Activated naive CD8-positive, alpha-beta T cell treated with anti-CD3 and anti-CD28 coated beads, Interleukin-2, amount 10 ng/mL, durations not matched to agents 7 days and 5 days (primary cell): ENCODE measurements at regions not wholly inside any gene's neighbourhood (a gene's known extent, or its start where the extent isn't known, plus 50 kb on each side); places are given as distances from the start of the nearest gene placed in this dataset.
"Not testable (repeated sequence)": the region's sequence is repeated elsewhere in the genome, so short reads cannot be mapped to it uniquely, and the experiment has no call there.

Experiments
- ATAC-seq: fragments of 150-1000 bp; cut with Tn5 transposase; one replicate; pipeline ENCODE4 v1.10.0; 2021; ENCODE audit warnings: low read depth, moderate library complexity
- POLR2A ChIA-PET: fragments of 350-600 bp; sonication (Branson Sonifier 250); formaldehyde crosslinking; loops from one replicate; lab custom pipeline; 2021; ENCODE audit warnings: antibody characterized with exemption; lab: Charles Lee
- DNase-seq: peaks from one replicate; pipeline ENCODE4 v3.0.0; 2021
- H3K27ac Mint-ChIP-seq: one replicate; pipeline ENCODE4 v1.8.0; 2022; ENCODE audit warnings: mild to moderate bottlenecking, mixed read lengths
- H3K27me3 Mint-ChIP-seq: one replicate; pipeline ENCODE4 v1.8.0; 2022; ENCODE audit warnings: mild to moderate bottlenecking, moderate library complexity, mixed read lengths
- H3K36me3 Mint-ChIP-seq: one replicate; pipeline ENCODE4 v1.8.0; 2021; ENCODE audit warnings: mild to moderate bottlenecking, mixed read lengths
- H3K4me1 Mint-ChIP-seq: one replicate; pipeline ENCODE4 v1.8.0; 2021; ENCODE audit warnings: mixed read lengths
- H3K4me3 Mint-ChIP-seq: one replicate; pipeline ENCODE4 v1.8.0; 2022; ENCODE audit warnings: mild to moderate bottlenecking, moderate library complexity, mixed read lengths
- H3K9me3 Mint-ChIP-seq: one replicate; pipeline ENCODE4 v1.8.0; 2021; ENCODE audit warnings: mixed read lengths

DNA sequence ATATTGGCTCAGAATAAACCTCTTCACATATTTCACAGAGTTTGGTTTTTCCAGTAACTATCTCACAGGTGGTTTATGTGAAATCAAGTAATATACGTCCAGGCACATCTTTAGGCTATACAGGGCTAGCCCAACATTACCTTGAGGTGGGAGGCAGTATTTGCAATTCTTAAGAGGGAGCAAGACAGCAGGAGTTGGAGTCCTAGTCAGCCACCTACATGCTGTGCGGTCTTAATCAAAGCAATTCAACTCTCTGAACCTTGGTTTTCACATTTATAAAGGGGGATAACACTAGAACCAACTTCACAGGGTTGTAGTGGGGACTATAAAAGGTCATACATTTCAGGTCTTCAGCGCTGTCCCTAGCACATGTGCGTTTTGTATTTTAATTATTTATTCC lies 73.5 kb upstream of the FICD start:
- no peaks in the 10 kb centered on the region for H3K4me1 Mint-ChIP-seq
- no peaks in the 10 kb centered on the region for H3K9me3 Mint-ChIP-seq
- no peak for DNase-seq
- H3K27me3 Mint-ChIP-seq: peaks cover 7% of the 10 kb centered on the region
- H3K27ac Mint-ChIP-seq: no peak overlapping the region
- H3K4me3 Mint-ChIP-seq: no peak overlapping the region
- H3K36me3 Mint-ChIP-seq: no peaks in the 10 kb centered on the region
- POLR2A ChIA-PET: no interaction called here
- no peak for ATAC-seq

DNA sequence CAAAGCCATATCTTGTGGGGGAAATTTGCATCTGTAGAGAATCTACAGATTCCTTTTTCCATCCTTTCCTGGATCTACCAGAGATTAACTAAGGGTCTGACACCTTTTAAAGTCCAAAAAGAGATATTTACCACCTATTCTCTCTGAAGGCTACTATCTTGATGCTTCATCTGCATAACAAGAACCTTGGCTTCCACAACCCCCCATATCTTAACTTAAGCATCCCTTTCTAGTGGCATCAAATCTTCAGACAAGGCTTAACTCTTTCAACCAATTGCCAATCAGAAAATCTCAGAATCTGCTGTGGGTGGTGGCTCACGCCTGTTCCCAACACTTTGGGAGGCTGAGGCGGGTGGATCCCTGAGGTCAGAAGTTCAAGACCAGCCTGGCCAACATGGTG lies 74.3 kb upstream of the FICD start:
- POLR2A ChIA-PET: no interaction called here
- Mint-ChIP-seq H3K27ac (no peak overlapping the region), H3K4me3 (no peak overlapping the region), H3K9me3 (no peaks in the 10 kb centered on the region), H3K4me1 (no peaks in the 10 kb centered on the region), H3K27me3 (peaks cover 7% of the 10 kb centered on the region), H3K36me3 (no peaks in the 10 kb centered on the region)
- DNase-seq (no peak), ATAC-seq (no peak)

DNA sequence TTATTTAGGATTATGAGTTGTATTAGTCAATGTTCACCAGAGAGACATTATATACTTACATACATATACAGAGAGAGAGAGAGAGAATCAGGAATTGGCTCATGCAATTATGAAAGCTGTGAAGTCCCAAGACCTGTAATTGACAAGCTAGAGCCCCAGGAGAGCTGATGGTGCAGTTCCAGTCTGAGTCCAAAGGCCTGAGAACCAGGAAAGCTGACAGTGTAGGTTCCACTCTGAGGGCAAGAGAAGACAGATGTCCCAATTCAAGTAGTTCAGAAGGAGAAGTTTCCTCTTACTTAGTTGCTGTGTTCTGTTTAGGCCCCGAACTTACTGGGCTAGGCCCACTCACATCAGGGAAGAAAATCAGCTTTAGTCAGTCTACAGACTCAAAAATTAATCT lies 76.4 kb upstream of the FICD start:
- H3K4me3 Mint-ChIP-seq: no peak overlapping the region
- H3K27ac Mint-ChIP-seq: no peak overlapping the region
- peaks cover 5% of the 10 kb centered on the region for H3K27me3 Mint-ChIP-seq
- POLR2A ChIA-PET: no interaction called here
- no peaks in the 10 kb centered on the region for H3K36me3 Mint-ChIP-seq
- DNase-seq: no peak
- H3K4me1 Mint-ChIP-seq: no peaks in the 10 kb centered on the region
- no peak for ATAC-seq
- H3K9me3 Mint-ChIP-seq: no peaks in the 10 kb centered on the region

DNA sequence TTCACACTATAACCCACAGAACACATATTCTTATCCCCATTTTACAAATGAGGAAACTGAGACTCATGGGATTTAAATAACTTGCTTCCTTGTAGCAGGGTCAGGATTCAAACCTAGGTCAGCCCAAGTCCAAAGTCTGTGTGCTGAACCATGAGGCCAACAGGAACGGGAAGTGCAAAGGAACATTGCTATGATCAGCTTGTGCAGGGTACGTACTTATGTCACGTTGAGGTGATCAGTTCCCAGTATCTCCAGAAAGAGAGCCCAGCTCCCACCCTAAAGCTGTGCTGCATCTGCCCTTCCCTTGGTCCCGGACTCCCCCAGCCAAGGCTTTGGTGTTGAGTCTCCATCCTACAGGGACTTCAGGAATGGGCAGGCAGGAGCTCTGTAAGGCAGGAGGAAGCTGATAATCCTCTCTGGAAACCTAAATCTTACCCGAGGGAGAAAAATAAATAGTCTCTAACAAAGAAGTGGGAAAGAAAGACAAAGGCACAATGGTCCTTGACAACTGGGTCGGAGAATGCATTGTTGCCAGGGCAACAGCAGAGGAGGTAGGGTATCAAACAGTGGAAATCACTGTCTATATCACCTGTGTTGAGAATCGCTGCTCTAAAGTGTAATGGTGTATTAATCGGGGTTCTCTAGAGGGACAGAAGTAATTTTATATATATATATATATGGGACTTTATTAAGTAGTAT lies 82.5 kb upstream of the FICD start:
- POLR2A ChIA-PET: no interaction called here
- Mint-ChIP-seq H3K36me3 (no peaks in the 10 kb centered on the region), H3K27me3 (no peaks in the 10 kb centered on the region), H3K4me1 (no peaks in the 10 kb centered on the region), H3K9me3 (no peaks in the 10 kb centered on the region), H3K4me3 (no peak overlapping the region), H3K27ac (no peak overlapping the region)
- ATAC-seq (no peak), DNase-seq (no peak)

DNA sequence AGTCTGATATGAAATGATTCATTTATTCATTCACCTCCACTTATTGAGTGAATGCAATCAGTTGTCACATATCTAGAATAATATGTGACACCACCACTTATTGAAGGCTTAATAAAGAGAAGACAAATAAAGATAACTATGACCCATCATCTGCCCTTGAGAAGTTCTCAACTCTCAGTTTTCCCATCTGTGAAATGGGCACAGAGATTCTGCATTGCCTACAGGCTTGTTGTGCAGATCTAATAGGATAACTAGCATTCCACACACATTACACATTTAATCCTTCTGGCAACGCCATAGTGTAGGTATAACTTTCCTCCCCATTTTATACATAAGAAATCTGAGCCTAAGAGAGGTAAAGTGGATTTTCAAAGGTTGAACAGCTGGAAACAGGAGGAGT lies 84.2 kb upstream of the FICD start:
- Mint-ChIP-seq H3K9me3 (no peaks in the 10 kb centered on the region), H3K36me3 (no peaks in the 10 kb centered on the region), H3K4me3 (no peak overlapping the region), H3K27me3 (no peaks in the 10 kb centered on the region), H3K4me1 (no peaks in the 10 kb centered on the region), H3K27ac (no peak overlapping the region)
- DNase-seq (no peak), ATAC-seq (no peak)
- POLR2A ChIA-PET: interaction anchor here (0.7 kb wide), 1 partner anchor 713 kb away, joined by 4 read pairs; no protein-coding TSS in a partner anchor

DNA sequence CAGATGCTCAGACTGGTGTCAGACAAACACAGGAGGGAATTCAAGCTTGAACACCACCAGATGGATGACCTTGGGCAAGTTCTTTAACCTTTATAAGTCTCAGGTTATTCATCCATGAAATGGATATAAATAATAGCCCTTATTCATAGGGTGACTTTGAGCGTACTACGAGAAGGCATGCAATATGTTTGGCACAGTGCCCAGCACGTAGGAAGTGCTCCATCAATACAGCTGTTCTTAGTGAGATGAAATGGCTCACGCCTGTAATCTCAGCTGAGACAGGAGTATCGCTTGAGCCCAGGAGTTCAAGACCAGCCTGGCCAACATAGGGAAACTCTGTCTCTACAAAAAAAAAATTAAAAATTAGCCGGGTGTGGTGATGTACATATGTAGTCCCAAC lies 84.8 kb upstream of the FICD start:
- Mint-ChIP-seq H3K36me3 (no peaks in the 10 kb centered on the region), H3K9me3 (no peaks in the 10 kb centered on the region), H3K4me3 (no peak overlapping the region), H3K27ac (no peak overlapping the region), H3K4me1 (no peaks in the 10 kb centered on the region), H3K27me3 (no peaks in the 10 kb centered on the region)
- POLR2A ChIA-PET: no interaction called here
- ATAC-seq (no peak), DNase-seq (no peak)

DNA sequence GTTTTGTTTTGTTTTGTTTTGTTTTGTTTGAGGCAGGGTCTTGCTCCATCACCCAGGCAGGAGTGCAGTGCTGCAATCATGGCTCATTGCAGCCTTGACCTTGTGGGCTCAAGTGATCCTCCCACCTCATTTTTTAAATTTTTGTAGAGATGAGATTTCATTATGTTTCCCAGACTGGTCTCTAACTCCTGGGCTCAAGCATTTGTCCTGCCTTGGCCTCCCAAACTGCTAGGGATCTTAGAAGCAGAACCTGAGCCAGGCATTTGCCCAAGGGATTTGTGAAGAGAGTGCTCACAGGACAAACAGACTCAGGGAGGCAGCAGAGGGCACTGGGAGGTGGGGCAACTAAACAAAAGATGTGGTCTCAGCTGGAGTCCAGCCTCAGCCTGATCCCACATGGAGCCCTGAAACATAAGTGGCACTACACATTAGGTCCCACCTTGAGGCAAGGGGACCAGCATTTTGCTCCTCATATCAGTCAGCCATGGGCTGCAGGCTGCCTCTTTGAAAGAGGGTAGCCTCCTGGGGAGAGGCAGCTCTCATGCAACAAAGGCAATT lies 86.2 kb upstream of the CMKLR1 start:
- ATAC-seq (no peak), DNase-seq (no peak)
- no peaks in the 10 kb centered on the region for H3K4me1 Mint-ChIP-seq
- POLR2A ChIA-PET: no interaction called here
- H3K36me3 Mint-ChIP-seq: no peaks in the 10 kb centered on the region
- H3K9me3 Mint-ChIP-seq: no peaks in the 10 kb centered on the region
- H3K4me3 Mint-ChIP-seq: no peak overlapping the region
- H3K27ac Mint-ChIP-seq: no peak overlapping the region
- H3K27me3 Mint-ChIP-seq: no peaks in the 10 kb centered on the region

DNA sequence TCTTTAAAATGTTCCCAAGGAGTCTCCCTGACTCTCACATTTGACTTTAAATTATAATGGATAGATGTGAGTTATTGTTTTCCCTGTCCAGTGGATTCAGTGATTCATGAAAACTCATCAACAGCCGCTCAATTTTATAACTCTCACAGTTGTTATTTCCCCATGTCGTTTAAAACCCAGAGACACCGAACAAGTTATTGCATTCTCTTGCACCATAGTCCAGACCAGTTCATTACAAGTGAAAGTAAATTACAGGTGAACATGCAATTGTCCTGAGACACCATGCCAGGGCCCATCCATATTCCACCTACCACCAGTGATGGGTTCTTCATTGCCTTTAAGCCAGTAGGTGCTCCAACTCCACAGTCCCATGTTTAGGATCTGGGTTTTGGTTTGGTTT lies 85.7 kb upstream of the CMKLR1 start:
- Mint-ChIP-seq H3K27me3 (no peaks in the 10 kb centered on the region), H3K9me3 (no peaks in the 10 kb centered on the region), H3K36me3 (no peaks in the 10 kb centered on the region), H3K27ac (no peak overlapping the region), H3K4me1 (no peaks in the 10 kb centered on the region), H3K4me3 (no peak overlapping the region)
- DNase-seq (no peak), ATAC-seq (no peak)
- POLR2A ChIA-PET: no interaction called here

DNA sequence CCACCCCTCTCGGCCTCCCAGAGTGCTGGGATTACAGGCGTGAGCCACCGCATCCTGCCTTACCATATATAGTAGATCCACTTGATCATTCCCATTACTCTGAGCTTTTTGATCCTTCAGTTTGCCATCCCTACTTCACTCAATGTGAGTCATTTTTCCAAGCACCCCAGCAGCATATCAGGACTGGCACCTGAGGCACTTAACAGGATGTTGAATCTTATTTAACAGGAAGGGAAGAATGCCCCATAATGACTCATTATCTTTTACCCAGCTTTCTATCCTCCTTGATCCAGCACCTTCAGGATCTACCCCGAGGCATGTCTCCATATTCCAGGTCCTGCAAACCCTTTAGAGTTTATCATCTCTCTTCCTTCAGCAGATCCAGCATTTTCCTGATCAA lies 84.9 kb upstream of the CMKLR1 start:
- H3K27ac Mint-ChIP-seq: no peak overlapping the region
- no peaks in the 10 kb centered on the region for H3K4me1 Mint-ChIP-seq

DNA sequence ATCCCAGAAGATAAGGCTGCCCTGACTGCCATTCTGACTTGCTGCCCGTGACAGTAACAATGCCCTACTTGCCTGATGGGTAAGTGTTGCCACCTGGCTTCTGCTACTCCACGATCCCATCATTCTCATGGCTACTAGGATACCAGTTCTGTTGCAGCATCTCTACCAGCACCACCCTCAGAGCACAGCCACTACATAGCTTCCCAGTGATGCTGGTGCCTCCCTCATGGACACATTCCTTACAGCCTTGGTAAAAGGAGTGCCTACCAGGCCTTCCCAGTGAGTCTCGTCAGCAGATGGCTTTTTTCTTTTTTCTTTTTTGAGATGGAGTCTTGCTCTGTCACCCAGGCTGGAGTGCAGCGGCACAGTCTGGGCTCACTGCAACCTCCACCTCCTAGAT lies 84.4 kb upstream of the CMKLR1 start:
- H3K4me3 Mint-ChIP-seq: no peak overlapping the region

More for the DNA sequence above, 84.9 kb upstream of the CMKLR1 start:
- no peaks in the 10 kb centered on the region for H3K9me3 Mint-ChIP-seq
- H3K36me3 Mint-ChIP-seq: no peaks in the 10 kb centered on the region
- H3K4me3 Mint-ChIP-seq: no peak overlapping the region
- no peaks in the 10 kb centered on the region for H3K27me3 Mint-ChIP-seq
- POLR2A ChIA-PET: no interaction called here
- no peak for ATAC-seq
- no peak for DNase-seq

DNA sequence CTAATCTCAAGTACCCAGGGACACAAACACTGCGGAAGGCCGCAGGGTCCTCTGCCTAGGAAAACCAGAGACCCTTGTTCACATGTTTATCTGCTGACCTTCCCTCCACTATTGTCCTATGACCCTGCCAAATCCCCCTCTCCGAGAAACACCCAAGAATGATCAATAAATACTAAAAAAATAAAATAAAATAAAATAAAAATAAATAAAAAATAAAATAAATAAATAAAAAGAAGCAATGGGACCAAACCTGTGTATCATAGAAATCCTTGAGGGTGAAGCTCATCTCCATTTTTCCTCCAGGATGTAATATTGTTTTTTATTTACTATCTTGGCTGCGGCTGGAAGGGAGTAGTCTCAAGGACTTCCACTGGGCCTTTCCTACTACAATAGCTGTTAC lies 82.0 kb upstream of the CMKLR1 start:
- not testable (repeated sequence) for DNase-seq

More for the DNA sequence above, 84.4 kb upstream of the CMKLR1 start:
- Mint-ChIP-seq H3K9me3 (peaks cover under 1% of the 10 kb centered on the region), H3K27ac (no peak overlapping the region), H3K27me3 (no peaks in the 10 kb centered on the region), H3K36me3 (no peaks in the 10 kb centered on the region), H3K4me1 (no peaks in the 10 kb centered on the region)
- POLR2A ChIA-PET: no interaction called here
- no peak for DNase-seq
- ATAC-seq: no peak

DNA sequence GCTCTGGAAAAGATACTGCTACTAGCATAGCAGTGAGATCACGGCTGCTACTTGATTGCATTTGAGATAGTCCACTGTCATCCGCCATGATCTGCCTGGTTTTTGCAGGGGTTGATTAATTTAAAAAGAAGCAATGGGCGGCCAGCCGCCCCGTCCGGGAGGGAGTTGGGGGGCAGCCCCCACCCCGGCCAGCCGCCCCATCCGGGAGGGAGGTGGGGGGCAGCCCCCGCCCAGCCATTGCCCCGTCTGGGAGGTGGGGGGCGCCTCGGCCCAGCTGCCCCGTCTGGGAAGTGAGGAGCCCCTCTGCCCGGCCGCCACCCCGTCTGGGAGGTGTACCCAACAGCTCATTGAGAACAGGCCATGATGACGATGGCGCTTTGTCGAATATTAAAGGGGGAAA lies 81.3 kb upstream of the CMKLR1 start:
- H3K36me3 Mint-ChIP-seq, DNase-seq, H3K27ac Mint-ChIP-seq, POLR2A ChIA-PET, H3K4me3 Mint-ChIP-seq, H3K4me1 Mint-ChIP-seq, H3K27me3 Mint-ChIP-seq, ATAC-seq, H3K9me3 Mint-ChIP-seq: not testable (repeated sequence)

More for the DNA sequence above, 82.0 kb upstream of the CMKLR1 start:
- H3K27ac Mint-ChIP-seq, H3K4me3 Mint-ChIP-seq, ATAC-seq, H3K27me3 Mint-ChIP-seq, H3K4me1 Mint-ChIP-seq, H3K9me3 Mint-ChIP-seq, H3K36me3 Mint-ChIP-seq, POLR2A ChIA-PET: not testable (repeated sequence)

DNA sequence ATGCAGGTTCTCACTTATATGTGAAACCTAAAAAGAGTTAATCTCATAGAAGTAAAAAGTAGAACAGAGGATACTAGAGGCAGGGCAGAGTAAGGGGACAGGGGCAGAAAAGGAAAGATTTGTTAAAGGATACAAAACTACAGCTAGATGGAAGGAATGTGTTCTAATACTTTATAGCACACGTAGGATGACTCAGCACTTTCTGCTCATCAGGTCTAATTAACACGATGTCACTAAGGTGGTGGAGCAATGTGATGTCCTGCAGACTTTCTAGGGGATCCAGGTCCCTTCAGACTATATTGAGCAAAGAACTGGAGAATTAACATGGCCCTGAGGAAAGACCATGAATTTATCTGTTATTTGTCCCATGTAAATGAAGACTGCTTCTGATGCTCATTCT lies 80.8 kb upstream of the CMKLR1 start:
- DNase-seq (no peak), ATAC-seq (no peak)
- Mint-ChIP-seq H3K4me1 (no peaks in the 10 kb centered on the region), H3K27ac (no peak overlapping the region), H3K36me3 (no peaks in the 10 kb centered on the region), H3K27me3 (peaks cover 4% of the 10 kb centered on the region), H3K9me3 (peaks cover 6% of the 10 kb centered on the region), H3K4me3 (no peak overlapping the region)
- POLR2A ChIA-PET: no interaction called here

DNA sequence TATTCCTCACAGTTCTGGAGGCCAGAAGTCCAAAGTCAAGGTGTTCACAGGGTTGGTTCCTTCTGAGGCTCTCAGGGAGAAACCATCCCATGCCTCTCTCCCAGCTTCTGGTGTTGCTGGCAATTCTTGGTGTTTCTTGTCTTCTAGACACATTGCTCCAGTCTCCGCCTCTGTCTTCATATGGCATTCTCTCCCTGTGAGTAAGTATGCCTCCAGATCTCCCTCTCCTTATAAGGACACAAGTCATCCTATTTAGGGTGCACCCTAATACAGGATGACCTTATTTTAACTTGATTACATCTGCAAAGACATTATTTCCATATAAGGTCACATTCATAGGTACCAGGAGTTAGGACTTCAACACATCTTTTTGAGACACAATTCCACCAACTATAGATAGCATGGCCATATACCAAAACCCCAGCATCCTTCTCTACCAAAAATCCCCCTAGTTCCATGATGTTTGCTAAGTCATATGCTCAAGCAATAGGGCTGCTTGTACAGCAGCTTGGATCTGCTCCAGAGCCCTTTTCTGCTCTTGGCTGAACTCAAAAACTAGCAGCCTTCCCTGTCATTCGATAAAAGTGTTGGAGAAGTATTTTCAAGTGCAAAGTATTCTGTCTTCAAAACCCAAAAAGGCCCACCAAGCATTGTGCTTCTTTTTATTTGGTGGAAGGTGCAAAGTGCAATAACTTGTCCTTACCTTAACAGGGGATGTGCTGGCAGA lies 79.2 kb upstream of the CMKLR1 start:
- H3K4me3 Mint-ChIP-seq: no peak overlapping the region
- H3K27ac Mint-ChIP-seq: no peak overlapping the region
- peaks cover 6% of the 10 kb centered on the region for H3K9me3 Mint-ChIP-seq
- H3K4me1 Mint-ChIP-seq: no peaks in the 10 kb centered on the region
- POLR2A ChIA-PET: no interaction called here
- no peaks in the 10 kb centered on the region for H3K36me3 Mint-ChIP-seq
- no peak for DNase-seq
- ATAC-seq: no peak
- H3K27me3 Mint-ChIP-seq: peaks cover 4% of the 10 kb centered on the region
